NB4 (cell line): ENCODE measurements at regions not wholly inside any gene's neighbourhood (a gene's known extent, or its start where the extent isn't known, plus 50 kb on each side); places are given as distances from the start of the nearest gene placed in this dataset.
"Not testable (repeated sequence)": the region's sequence is repeated elsewhere in the genome, so short reads cannot be mapped to it uniquely, and the experiment has no call there.

Source experiments
- DNase-seq: peaks from one replicate; pipeline ENCODE4 v3.0.0; 2010; ENCODE audit warnings: low read depth
- H3K4me3 ChIP-seq: one replicate; pipeline ENCODE4 v1.5.1; 2011; ENCODE audit warnings: mild to moderate bottlenecking, low read depth, low read length, moderate library complexity
- MAX ChIP-seq: IDR thresholded peaks from 2 replicates; pipeline ENCODE4 v1.6.1; 2011; ENCODE audit warnings: low read depth, low read length
- MYC ChIP-seq: IDR thresholded peaks from 2 replicates; pipeline ENCODE4 v1.6.1; 2011; ENCODE audit warnings: low read depth, low read length
- POLR2A ChIP-seq: IDR thresholded peaks from 2 replicates; pipeline ENCODE4 v1.6.1; 2011; ENCODE audit warnings: mild to moderate bottlenecking; ENCODE audit not compliant: insufficient read length; ENCODE audit errors: extremely low read depth
- TF ChIP-seq, protein P1 (sequence below): IDR thresholded peaks from one replicate; pipeline ENCODE4 v1.5.1; 2012; ENCODE audit warnings: low read depth, low read length

DNA sequence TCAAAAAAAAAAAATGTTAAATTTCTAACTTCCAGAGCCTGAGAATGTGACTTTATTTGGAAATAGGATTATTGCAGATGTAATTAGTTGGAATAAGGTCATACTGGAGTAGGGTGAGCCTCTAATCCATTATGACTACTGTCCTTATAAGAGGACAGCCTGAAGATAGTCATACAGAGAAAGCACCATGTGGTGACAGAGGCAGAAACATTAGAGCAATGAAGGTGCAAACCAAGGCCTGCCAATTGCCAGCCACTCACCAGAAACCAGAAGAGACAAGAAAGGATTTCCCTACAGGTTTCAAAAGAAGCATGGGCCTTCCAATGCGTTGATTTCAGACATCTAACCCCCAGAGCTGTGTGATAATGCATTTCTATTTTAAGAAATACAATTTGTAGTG, 659.2 kb upstream of the CHD1 start:
- TF ChIP-seq POLR2A, result no peak
- TF ChIP-seq, protein P1, sequence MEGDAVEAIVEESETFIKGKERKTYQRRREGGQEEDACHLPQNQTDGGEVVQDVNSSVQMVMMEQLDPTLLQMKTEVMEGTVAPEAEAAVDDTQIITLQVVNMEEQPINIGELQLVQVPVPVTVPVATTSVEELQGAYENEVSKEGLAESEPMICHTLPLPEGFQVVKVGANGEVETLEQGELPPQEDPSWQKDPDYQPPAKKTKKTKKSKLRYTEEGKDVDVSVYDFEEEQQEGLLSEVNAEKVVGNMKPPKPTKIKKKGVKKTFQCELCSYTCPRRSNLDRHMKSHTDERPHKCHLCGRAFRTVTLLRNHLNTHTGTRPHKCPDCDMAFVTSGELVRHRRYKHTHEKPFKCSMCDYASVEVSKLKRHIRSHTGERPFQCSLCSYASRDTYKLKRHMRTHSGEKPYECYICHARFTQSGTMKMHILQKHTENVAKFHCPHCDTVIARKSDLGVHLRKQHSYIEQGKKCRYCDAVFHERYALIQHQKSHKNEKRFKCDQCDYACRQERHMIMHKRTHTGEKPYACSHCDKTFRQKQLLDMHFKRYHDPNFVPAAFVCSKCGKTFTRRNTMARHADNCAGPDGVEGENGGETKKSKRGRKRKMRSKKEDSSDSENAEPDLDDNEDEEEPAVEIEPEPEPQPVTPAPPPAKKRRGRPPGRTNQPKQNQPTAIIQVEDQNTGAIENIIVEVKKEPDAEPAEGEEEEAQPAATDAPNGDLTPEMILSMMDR, result no peak
- TF ChIP-seq MYC, result no peak
- no peak for TF ChIP-seq MAX
- no peak overlapping the region for H3K4me3 ChIP-seq
- no peak for DNase-seq

- H3K4me3 ChIP-seq, result no peak overlapping the region
- no peak for DNase-seq
- TF ChIP-seq POLR2A (no peak), MAX (no peak), MYC (no peak)
- TF ChIP-seq, protein P1, result no peak
Observed at GRCh38 chr5:99586878-99587277, 658.1 kb upstream of the CHD1 start.

DNA sequence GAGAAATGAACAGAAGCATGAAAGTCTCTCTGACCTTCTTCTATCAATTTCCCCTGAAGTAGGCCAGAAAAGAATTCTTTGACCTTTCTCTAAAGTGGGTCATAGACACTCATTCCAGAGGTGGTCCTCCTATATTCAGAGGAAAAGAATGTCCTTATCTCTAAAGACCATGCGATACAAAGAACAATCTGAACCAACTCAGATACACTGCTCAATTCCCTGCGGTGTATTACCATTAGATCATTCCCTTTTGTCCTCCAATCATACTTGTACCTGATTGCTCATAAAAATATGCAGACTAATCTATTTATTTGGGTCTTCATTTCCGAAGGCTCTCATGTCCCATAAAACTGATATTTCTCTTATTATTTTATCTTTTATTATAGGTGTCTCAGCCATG, 652.4 kb upstream of the CHD1 start:
- DNase-seq, result not testable (repeated sequence)

DNA sequence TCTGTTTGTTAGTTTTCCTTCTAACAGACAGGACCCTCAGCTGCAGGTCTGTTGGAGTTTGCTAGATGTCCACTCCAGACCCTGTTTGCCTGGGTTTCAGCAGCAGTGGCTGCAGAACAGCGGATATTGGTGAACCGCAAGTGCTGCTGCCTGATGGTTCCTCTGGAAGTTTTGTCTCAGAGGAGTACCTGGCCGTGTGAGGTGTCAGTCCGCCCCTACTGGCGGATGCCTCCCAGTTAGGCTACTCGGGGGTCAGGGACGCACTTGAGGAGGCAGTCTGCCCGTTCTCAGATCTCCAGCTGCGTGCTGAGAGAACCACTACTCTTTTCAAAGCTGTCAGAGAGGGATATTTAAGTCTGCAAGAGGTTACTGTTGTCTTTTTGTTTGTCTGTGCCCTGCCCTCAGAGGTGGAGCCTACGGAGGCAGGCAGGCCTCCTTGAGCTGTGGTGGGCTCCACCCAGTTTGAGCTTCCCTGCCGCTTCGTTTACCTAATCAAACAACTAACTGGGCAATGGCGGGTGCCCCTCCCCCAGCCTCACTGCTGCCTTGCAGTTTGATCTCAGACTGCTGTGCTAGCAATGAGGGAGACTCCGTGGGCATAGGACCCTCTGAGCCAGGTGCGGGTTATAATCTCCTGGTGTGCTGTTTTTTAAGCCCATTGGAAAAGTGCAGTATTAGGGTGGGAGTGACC, 634.3 kb upstream of the CHD1 start:
- DNase-seq, H3K4me3 ChIP-seq: not testable (repeated sequence)

More for the DNA sequence above, 652.4 kb upstream of the CHD1 start:
- not testable (repeated sequence) for H3K4me3 ChIP-seq

DNA sequence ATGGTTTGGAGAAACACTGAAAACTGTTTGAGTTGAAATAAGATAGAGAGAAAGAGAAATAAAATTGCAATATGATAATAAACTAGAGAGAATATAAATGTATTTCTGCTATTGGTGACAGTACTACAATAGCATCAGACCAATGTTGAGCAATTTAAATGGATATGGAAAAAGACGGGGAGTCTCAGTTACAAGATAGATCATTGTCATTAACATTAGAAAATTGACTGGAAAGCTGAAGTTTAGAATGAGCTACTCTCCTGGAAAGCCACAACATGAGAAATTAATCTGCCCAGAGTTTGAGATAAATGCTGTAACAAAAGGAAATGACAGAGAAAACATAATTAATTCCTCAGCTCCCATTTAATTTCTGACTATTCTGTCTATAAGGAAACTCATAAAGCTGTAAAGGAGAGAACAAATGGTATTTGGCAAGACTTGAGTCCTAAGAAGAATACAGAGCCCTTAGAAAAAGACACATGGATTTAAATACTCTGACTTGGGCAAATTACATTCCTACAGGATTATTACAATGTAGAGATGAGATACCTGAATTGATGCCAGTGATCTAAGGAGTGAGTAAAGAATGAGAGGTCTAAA, 624.5 kb upstream of the CHD1 start:
- TF ChIP-seq MAX, result no peak
- TF ChIP-seq, protein P1, result no peak
- no peak for TF ChIP-seq POLR2A
- TF ChIP-seq MYC, result no peak
- no peak overlapping the region for H3K4me3 ChIP-seq
- DNase-seq, result no peak

GRCh38 chr5:99544356-99544755, 615.5 kb upstream of the CHD1 start:
- TF ChIP-seq, protein P1, result no peak
- TF ChIP-seq MAX (no peak), POLR2A (no peak)
- H3K4me3 ChIP-seq, result no peak overlapping the region
- no peak for DNase-seq

DNA sequence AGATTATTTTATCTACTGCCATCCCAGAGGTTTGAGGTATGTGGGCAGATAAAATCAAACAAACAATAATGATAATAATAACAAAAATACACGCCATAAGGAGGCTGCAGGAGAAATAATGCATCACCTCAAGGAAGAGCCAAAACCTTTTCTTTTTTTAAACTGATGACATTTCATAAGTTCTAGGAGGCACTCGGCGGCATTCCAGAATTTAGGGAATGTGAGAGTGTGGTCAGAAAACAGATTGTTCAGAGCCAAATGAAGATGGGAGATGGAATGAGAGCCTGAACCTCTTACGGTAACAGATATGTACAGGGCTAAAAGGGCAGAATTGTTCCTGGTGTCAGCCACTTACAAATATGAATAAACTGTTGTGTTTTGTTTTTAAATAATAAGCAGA, 615.0 kb upstream of the CHD1 start:
- TF ChIP-seq, protein P1, result no peak
- TF ChIP-seq MYC (no peak), MAX (no peak), POLR2A (no peak)
- DNase-seq, result no peak
- H3K4me3 ChIP-seq, result no peak overlapping the region

DNA sequence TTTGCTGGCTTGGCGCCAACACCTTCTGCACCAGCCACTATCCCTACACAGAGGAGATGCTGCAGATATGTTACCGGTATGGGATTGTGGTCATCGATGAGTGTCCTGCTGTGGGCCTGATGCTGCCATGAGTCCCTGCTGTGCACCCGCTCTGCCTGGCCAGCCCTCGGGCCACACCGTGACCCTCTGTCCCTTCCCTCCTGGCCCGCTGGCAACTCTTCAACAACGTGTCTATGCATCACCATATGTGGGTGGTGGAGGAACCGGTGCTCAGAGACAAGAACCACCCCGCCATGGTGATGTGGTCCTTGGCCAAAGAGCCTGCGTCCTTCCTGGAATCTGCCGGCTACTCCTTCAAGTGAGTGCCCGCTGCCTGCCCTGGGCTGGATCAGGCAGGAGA, 605.4 kb upstream of the CHD1 start:
- not testable (repeated sequence) for H3K4me3 ChIP-seq, DNase-seq

- not testable (repeated sequence) for H3K4me3 ChIP-seq, DNase-seq
Observed at GRCh38 chr5:99521666-99522065, 592.9 kb upstream of the CHD1 start.

DNA sequence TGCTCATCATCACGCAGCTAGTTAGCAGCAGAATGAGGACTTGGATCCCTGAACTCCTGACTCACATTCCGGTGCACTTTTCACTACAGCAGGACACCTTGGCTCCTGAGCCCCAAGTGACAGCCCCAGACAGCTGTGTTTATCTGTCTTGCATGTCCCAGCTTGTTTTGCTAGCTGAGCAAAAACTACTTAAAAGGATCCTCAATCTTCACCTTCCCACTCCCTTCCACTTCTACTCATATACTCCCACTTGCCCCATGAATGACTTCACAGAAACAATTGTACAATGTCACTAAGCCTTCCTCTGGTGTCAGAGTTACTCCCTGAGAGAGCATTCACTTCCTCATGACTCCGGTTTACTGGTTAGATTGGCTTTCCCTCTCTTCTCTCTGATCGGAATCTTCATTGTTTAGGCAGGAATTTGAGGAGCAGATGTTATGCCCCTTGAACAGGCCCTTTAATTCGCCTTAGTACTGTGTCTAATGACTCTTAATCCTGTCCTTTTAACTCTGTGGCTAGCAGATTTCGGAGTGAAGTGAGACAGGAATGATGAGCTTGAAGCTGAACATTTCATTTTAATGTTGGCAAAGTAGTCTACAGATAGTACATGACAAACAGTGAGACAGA, 587.2 kb upstream of the CHD1 start:
- not testable (repeated sequence) for H3K4me3 ChIP-seq, DNase-seq
